GM21786 (cell line): ENCODE measurements at regions not wholly inside any gene's neighbourhood (a gene's known extent, or its start where the extent isn't known, plus 50 kb on each side); places are given as distances from the start of the nearest gene placed in this dataset.

ENCODE experiments used
- ATAC-seq: cut with Tn5 transposase; IDR thresholded peaks from one replicate; pipeline ENCODE4 v1.9.1; 2021; ENCODE audit not compliant: unreplicated experiment

- ATAC-seq = no peak
Observed at GRCh38 chr15:98025237-98025636, 64.7 kb downstream of the ARRDC4 start.

- no peak for ATAC-seq
Observed at GRCh38 chr15:98034731-98035130, 74.2 kb downstream of the ARRDC4 start.

- ATAC-seq = no peak
Observed at GRCh38 chr15:98035134-98035533, 74.6 kb downstream of the ARRDC4 start.

GRCh38 chr15:98035577-98036010 is 75.1 kb downstream of the ARRDC4 start:
- ATAC-seq = no peak

- ATAC-seq = no peak
Observed at GRCh38 chr15:98039596-98039995, 79.1 kb downstream of the ARRDC4 start.

GRCh38 chr15:98040146-98040545 is 79.6 kb downstream of the ARRDC4 start:
- ATAC-seq = no peak

GRCh38 chr15:98043160-98044014 is 82.9 kb downstream of the ARRDC4 start:
- ATAC-seq = no peak

GRCh38 chr15:98051734-98052133 is 91.2 kb downstream of the ARRDC4 start:
- ATAC-seq = no peak

GRCh38 chr15:98057453-98057852 is 97.0 kb downstream of the ARRDC4 start:
- ATAC-seq = no peak

- no peak for ATAC-seq
Observed at GRCh38 chr15:98062869-98063268, 102.4 kb downstream of the ARRDC4 start.

- no peak for ATAC-seq
Observed at GRCh38 chr15:98063315-98063714, 102.8 kb downstream of the ARRDC4 start.

- ATAC-seq = no peak
Observed at GRCh38 chr15:98063871-98064270, 103.4 kb downstream of the ARRDC4 start.

- ATAC-seq = no peak
Observed at GRCh38 chr15:98067339-98067738, 106.8 kb downstream of the ARRDC4 start.

GRCh38 chr15:98069256-98069655 is 108.8 kb downstream of the ARRDC4 start:
- no peak for ATAC-seq

- ATAC-seq = no peak
Observed at GRCh38 chr15:98070137-98070536, 109.6 kb downstream of the ARRDC4 start.

- ATAC-seq = no peak
Observed at GRCh38 chr15:98071786-98072185, 111.3 kb downstream of the ARRDC4 start.

- ATAC-seq = no peak
Observed at GRCh38 chr15:98075441-98075840, 114.9 kb downstream of the ARRDC4 start.

GRCh38 chr15:98076021-98076816 is 115.7 kb downstream of the ARRDC4 start:
- no peak for ATAC-seq

GRCh38 chr15:98077186-98077585 is 116.7 kb downstream of the ARRDC4 start:
- no peak for ATAC-seq

- no peak for ATAC-seq
Observed at GRCh38 chr15:98080791-98081190, 120.3 kb downstream of the ARRDC4 start.

GRCh38 chr15:98083203-98083910 is 122.9 kb downstream of the ARRDC4 start:
- no peak for ATAC-seq
